SU-DHL-6 (cell line): ENCODE measurements at regions not wholly inside any gene's neighbourhood (a gene's known extent, or its start where the extent isn't known, plus 50 kb on each side); places are given as distances from the start of the nearest gene placed in this dataset.

Experiments used
- H2AFZ ChIP-seq: fragments of 200-600 bp; sonication (generic); 2 replicates; pipeline ENCODE4 v1.6.1; 2014; ENCODE audit warnings: low read depth, mild to moderate bottlenecking, moderate library complexity, mixed read lengths, antibody characterized with exemption, low read length; ENCODE audit not compliant: severe bottlenecking
- H3F3A ChIP-seq: fragments of 200-600 bp; shearing (Covaris generic); 2 replicates; pipeline ENCODE4 v1.6.0; 2016; ENCODE audit warnings: antibody characterized with exemption, mild to moderate bottlenecking; ENCODE audit not compliant: insufficient read depth
- H3K27ac ChIP-seq: fragments of 200-600 bp; sonication (generic); 2 replicates; pipeline ENCODE4 v1.5.1; 2016; ENCODE audit warnings: low read depth, mild to moderate bottlenecking, low read length, moderate library complexity, mixed read lengths
- H3K27me3 ChIP-seq: fragments of 200-600 bp; sonication (generic), shearing (Covaris generic); 2 replicates; pipeline ENCODE4 v1.6.0; 2014; ENCODE audit warnings: mild to moderate bottlenecking, low read length
- H3K36me3 ChIP-seq: fragments of 200-600 bp; sonication (generic); 2 replicates; pipeline ENCODE4 v1.6.1; 2014; ENCODE audit warnings: mild to moderate bottlenecking, low read length, mixed read lengths
- H3K4me2 ChIP-seq: fragments of 300-600, 200-600 bp; shearing (Covaris generic), sonication (generic); 2 replicates; pipeline ENCODE4 v1.6.0; 2014; ENCODE audit warnings: low read length, low read depth, mild to moderate bottlenecking; ENCODE audit not compliant: poor library complexity, severe bottlenecking
- H3K4me3 ChIP-seq: fragments of 200-600 bp; sonication (generic); 2 replicates; pipeline ENCODE4 v1.5.1; 2014; ENCODE audit warnings: antibody characterized with exemption, low read length, mild to moderate bottlenecking, mixed read lengths; ENCODE audit not compliant: insufficient read depth, poor library complexity, severe bottlenecking
- H3K79me2 ChIP-seq: fragments of 200-600 bp; sonication (generic); 2 replicates; pipeline ENCODE4 v1.6.1; 2014; ENCODE audit warnings: mild to moderate bottlenecking, low read length, moderate library complexity; ENCODE audit not compliant: insufficient read depth
- H3K9ac ChIP-seq: fragments of 200-600 bp; sonication (generic); 2 replicates; pipeline ENCODE4 v1.7.0; 2014; ENCODE audit warnings: mild to moderate bottlenecking, low read length
- H3K9me2 ChIP-seq: fragments of 200-600 bp; sonication (generic); replicated peaks from 2 replicates; pipeline ENCODE4 v1.6.1; 2014; ENCODE audit warnings: low read length; ENCODE audit not compliant: insufficient read depth
- H3K9me3 ChIP-seq: fragments of 200-600 bp; sonication (generic); 2 replicates; pipeline ENCODE4 v1.6.1; 2014; ENCODE audit warnings: low read length, mixed read lengths; ENCODE audit not compliant: insufficient read depth
- H4K20me1 ChIP-seq: fragments of 200-600 bp; sonication (generic); 2 replicates; pipeline ENCODE4 v1.6.1; 2014; ENCODE audit warnings: low read depth, mild to moderate bottlenecking, antibody characterized with exemption, low read length, moderate library complexity, mixed read lengths
- EZH2phosphoT487 ChIP-seq: fragments of 200-600 bp; sonication (generic), shearing (Covaris generic); conservative IDR thresholded peaks from 2 replicates; pipeline ENCODE4 v1.6.1; 2018; ENCODE audit warnings: mild to moderate bottlenecking, antibody characterized with exemption, low read length, moderate library complexity, mixed read lengths
- TF ChIP-seq, protein P1 (sequence below): fragments of 200-600 bp; sonication (generic); IDR thresholded peaks from one replicate; pipeline ENCODE4 v1.5.1; 2017; ENCODE audit warnings: antibody characterized with exemption, mild to moderate bottlenecking, low read length, moderate library complexity; ENCODE audit not compliant: insufficient read depth, poor library complexity, severe bottlenecking

DNA sequence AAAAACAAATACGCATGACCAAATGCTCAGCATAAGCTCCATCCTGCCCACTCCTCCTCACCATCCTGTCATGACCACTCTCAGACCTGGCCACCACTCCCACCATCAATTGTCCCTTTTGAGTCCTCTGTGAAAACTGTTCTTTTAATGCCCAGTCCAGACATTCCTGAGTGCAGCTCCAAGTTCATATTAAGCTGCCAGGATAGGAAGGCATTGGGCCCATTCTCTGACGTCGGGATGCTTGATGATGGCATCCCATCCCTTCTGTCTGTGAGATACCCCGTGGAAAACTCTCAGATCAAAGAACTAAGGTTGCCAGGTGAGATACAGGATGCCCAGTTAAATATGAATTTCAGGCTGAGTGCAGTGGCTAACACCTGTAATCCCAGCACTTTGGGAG, 89.9 kb upstream of the KIF5B start:
- Histone ChIP-seq H2AFZ (no peak overlapping the region), H3K9me2 (no peaks in the 10 kb centered on the region), H3K27ac (no peak overlapping the region), H3K27me3 (no peaks in the 10 kb centered on the region), H3K36me3 (no peaks in the 10 kb centered on the region), H3K4me3 (no peak overlapping the region), H3K4me2 (no peak overlapping the region), H3K79me2 (no peaks in the 10 kb centered on the region), H3K9me3 (no peaks in the 10 kb centered on the region), H3F3A (no peaks in the 10 kb centered on the region), H3K9ac (no peak overlapping the region), H4K20me1 (no peaks in the 10 kb centered on the region)
- TF ChIP-seq EZH2phosphoT487 = no peak
- TF ChIP-seq, protein P1, sequence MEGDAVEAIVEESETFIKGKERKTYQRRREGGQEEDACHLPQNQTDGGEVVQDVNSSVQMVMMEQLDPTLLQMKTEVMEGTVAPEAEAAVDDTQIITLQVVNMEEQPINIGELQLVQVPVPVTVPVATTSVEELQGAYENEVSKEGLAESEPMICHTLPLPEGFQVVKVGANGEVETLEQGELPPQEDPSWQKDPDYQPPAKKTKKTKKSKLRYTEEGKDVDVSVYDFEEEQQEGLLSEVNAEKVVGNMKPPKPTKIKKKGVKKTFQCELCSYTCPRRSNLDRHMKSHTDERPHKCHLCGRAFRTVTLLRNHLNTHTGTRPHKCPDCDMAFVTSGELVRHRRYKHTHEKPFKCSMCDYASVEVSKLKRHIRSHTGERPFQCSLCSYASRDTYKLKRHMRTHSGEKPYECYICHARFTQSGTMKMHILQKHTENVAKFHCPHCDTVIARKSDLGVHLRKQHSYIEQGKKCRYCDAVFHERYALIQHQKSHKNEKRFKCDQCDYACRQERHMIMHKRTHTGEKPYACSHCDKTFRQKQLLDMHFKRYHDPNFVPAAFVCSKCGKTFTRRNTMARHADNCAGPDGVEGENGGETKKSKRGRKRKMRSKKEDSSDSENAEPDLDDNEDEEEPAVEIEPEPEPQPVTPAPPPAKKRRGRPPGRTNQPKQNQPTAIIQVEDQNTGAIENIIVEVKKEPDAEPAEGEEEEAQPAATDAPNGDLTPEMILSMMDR = no peak

GRCh38 chr10:32144817-32145688, 88.8 kb upstream of the KIF5B start:
- H3K4me2 ChIP-seq = no peak overlapping the region
- no peak overlapping the region for H2AFZ ChIP-seq
- no peaks in the 10 kb centered on the region for H3K27me3 ChIP-seq
- no peaks in the 10 kb centered on the region for H4K20me1 ChIP-seq
- H3K27ac ChIP-seq = no peak overlapping the region
- H3K9me2 ChIP-seq = no peaks in the 10 kb centered on the region
- no peak overlapping the region for H3K9ac ChIP-seq
- no peak overlapping the region for H3K4me3 ChIP-seq
- H3K79me2 ChIP-seq = no peaks in the 10 kb centered on the region
- no peaks in the 10 kb centered on the region for H3F3A ChIP-seq
- H3K9me3 ChIP-seq = no peaks in the 10 kb centered on the region
- no peaks in the 10 kb centered on the region for H3K36me3 ChIP-seq
- TF ChIP-seq EZH2phosphoT487 = no peak
- TF ChIP-seq, protein P1 = no peak

DNA sequence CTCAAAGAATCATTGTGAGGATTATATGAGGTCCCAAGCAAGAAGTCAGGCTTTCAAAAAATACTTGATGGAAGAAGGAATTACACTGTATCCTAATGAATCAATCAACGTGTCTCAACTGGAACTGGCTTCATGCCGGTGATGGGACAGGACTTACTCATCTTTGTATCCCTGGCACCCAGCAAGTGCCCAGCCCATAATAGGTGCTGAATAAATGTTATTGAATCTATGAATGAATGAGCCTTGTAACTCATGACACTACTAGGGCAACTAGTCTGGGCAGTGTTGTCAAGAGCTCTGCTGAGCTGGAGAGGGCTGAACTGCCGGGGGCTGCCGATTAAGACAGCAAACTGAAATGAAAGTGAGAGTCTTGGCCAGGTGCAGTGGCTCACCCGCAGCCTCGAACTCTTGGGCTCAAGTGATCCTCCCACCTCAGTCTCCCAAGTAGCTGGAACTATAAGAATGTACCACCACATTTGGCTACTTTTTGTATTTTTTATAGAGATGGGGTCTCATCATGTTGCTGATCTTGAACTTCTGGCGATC, 87.2 kb upstream of the KIF5B start:
- TF ChIP-seq, protein P1 = no peak
- TF ChIP-seq EZH2phosphoT487 = no peak
- H4K20me1 ChIP-seq = no peaks in the 10 kb centered on the region

More for the DNA sequence above, 87.2 kb upstream of the KIF5B start:
- Histone ChIP-seq H2AFZ (no peak overlapping the region), H3F3A (no peaks in the 10 kb centered on the region), H3K4me3 (no peak overlapping the region), H3K9me2 (no peaks in the 10 kb centered on the region), H3K27ac (no peak overlapping the region), H3K79me2 (no peaks in the 10 kb centered on the region), H3K9ac (no peak overlapping the region), H3K36me3 (no peaks in the 10 kb centered on the region), H3K9me3 (no peaks in the 10 kb centered on the region), H3K4me2 (no peak overlapping the region), H3K27me3 (no peaks in the 10 kb centered on the region)
